ENCODE measurements at regions not wholly inside any gene's neighbourhood (a gene's known extent, or its start where the extent isn't known, plus 50 kb on each side); places are given as distances from the start of the nearest gene placed in this dataset.

GRCh38 chr2:199131876-199132275, 325.9 kb downstream of the SATB2 start:
- TF ChIP-seq, protein P1, sequence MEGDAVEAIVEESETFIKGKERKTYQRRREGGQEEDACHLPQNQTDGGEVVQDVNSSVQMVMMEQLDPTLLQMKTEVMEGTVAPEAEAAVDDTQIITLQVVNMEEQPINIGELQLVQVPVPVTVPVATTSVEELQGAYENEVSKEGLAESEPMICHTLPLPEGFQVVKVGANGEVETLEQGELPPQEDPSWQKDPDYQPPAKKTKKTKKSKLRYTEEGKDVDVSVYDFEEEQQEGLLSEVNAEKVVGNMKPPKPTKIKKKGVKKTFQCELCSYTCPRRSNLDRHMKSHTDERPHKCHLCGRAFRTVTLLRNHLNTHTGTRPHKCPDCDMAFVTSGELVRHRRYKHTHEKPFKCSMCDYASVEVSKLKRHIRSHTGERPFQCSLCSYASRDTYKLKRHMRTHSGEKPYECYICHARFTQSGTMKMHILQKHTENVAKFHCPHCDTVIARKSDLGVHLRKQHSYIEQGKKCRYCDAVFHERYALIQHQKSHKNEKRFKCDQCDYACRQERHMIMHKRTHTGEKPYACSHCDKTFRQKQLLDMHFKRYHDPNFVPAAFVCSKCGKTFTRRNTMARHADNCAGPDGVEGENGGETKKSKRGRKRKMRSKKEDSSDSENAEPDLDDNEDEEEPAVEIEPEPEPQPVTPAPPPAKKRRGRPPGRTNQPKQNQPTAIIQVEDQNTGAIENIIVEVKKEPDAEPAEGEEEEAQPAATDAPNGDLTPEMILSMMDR (IDR thresholded peaks at IDR 0.05): no peak
- no peak for TF ChIP-seq POLR2A (IDR thresholded peaks at IDR 0.05)

All from thyroid gland (tissue), 4 donors.